ENCODE measurements at regions not wholly inside any gene's neighbourhood (a gene's known extent, or its start where the extent isn't known, plus 50 kb on each side); places are given as distances from the start of the nearest gene placed in this dataset.

- Mint-ChIP-seq H3K36me3 (ENCODE audit: low read depth) (no peaks in the 10 kb centered on the region), H3K27ac (no peak overlapping the region), H3K27me3 (ENCODE audit: low read depth) (no peaks in the 10 kb centered on the region), H3K9me3 (peaks cover 25% of the 10 kb centered on the region), H3K4me3 (no peak overlapping the region), H3K4me1 (no peaks in the 10 kb centered on the region)
- no peak for TF ChIP-seq CTCF (IDR thresholded peaks at IDR 0.05; ENCODE audit: unreplicated experiment in 3 of 3)
These were observed 976.1 kb upstream of the MAP3K7 start for GRCh38 chr6:91562955-91563354.

GRCh38 chr6:91560409-91560808, 973.5 kb upstream of the MAP3K7 start:
- Mint-ChIP-seq H3K27ac (no peak overlapping the region), H3K36me3 (ENCODE audit: low read depth) (no peaks in the 10 kb centered on the region), H3K9me3 (peaks cover 25% of the 10 kb centered on the region), H3K4me3 (no peak overlapping the region), H3K27me3 (ENCODE audit: low read depth) (no peaks in the 10 kb centered on the region), H3K4me1 (no peaks in the 10 kb centered on the region)
- no peak for TF ChIP-seq CTCF (IDR thresholded peaks at IDR 0.05; ENCODE audit: unreplicated experiment in 3 of 3)

GRCh38 chr6:91540902-91541301, 954.0 kb upstream of the MAP3K7 start:
- H3K27ac Mint-ChIP-seq = peak overlapping the region in 1 of 3 experiments; percentile 5
- no peak overlapping the region for H3K4me3 Mint-ChIP-seq
- no peaks in the 10 kb centered on the region for H3K4me1 Mint-ChIP-seq
- no peaks in the 10 kb centered on the region for H3K36me3 Mint-ChIP-seq (ENCODE audit: low read depth)
- peaks cover 8% of the 10 kb centered on the region for H3K9me3 Mint-ChIP-seq
- TF ChIP-seq CTCF (IDR thresholded peaks at IDR 0.05; ENCODE audit: unreplicated experiment in 3 of 3) = no peak
- H3K27me3 Mint-ChIP-seq (ENCODE audit: low read depth) = no peaks in the 10 kb centered on the region

- TF ChIP-seq CTCF (IDR thresholded peaks at IDR 0.05; ENCODE audit: unreplicated experiment in 3 of 3) = no peak
- no peaks in the 10 kb centered on the region for H3K4me1 Mint-ChIP-seq
- no peaks in the 10 kb centered on the region for H3K36me3 Mint-ChIP-seq (ENCODE audit: low read depth)
- H3K27me3 Mint-ChIP-seq (ENCODE audit: low read depth) = no peaks in the 10 kb centered on the region
- H3K27ac Mint-ChIP-seq = no peak overlapping the region
- H3K4me3 Mint-ChIP-seq = no peak overlapping the region
- H3K9me3 Mint-ChIP-seq = peaks cover 8% of the 10 kb centered on the region
These were observed 952.6 kb upstream of the MAP3K7 start for GRCh38 chr6:91539456-91539855.

GRCh38 chr6:91538622-91539021, 951.8 kb upstream of the MAP3K7 start:
- no peak for TF ChIP-seq CTCF (IDR thresholded peaks at IDR 0.05; ENCODE audit: unreplicated experiment in 3 of 3)
- H3K27me3 Mint-ChIP-seq (ENCODE audit: low read depth) = no peaks in the 10 kb centered on the region
- no peak overlapping the region for H3K4me3 Mint-ChIP-seq
- H3K4me1 Mint-ChIP-seq = no peaks in the 10 kb centered on the region
- H3K9me3 Mint-ChIP-seq = peaks cover 8% of the 10 kb centered on the region
- H3K36me3 Mint-ChIP-seq (ENCODE audit: low read depth) = no peaks in the 10 kb centered on the region
- no peak overlapping the region for H3K27ac Mint-ChIP-seq

- TF ChIP-seq CTCF (IDR thresholded peaks at IDR 0.05; ENCODE audit: unreplicated experiment in 3 of 3) = no peak
- H3K27ac Mint-ChIP-seq = no peak overlapping the region
- H3K27me3 Mint-ChIP-seq (ENCODE audit: low read depth) = no peaks in the 10 kb centered on the region
- no peak overlapping the region for H3K4me3 Mint-ChIP-seq
- H3K36me3 Mint-ChIP-seq (ENCODE audit: low read depth) = no peaks in the 10 kb centered on the region
- peaks cover 8% of the 10 kb centered on the region for H3K9me3 Mint-ChIP-seq
- no peaks in the 10 kb centered on the region for H3K4me1 Mint-ChIP-seq
These were observed 947.7 kb upstream of the MAP3K7 start for GRCh38 chr6:91534614-91535013.

Data from nephron (organoid).